ENCODE measurements at regions not wholly inside any gene's neighbourhood (a gene's known extent, or its start where the extent isn't known, plus 50 kb on each side); places are given as distances from the start of the nearest gene placed in this dataset.
"Not testable (repeated sequence)": the region's sequence is repeated elsewhere in the genome, so short reads cannot be mapped to it uniquely, and the experiment has no call there.

- no peak overlapping the region for H2BK120ac ChIP-seq (ENCODE audit: low read depth, low read length)
- no peak overlapping the region for H3K4me2 ChIP-seq (ENCODE audit: low read depth, low read length)
- no TSS peak for BruUV-seq (replicated peaks)
- H4K20me1 ChIP-seq (ENCODE audit: insufficient read depth, low read length): no peaks in the 10 kb centered on the region
- ATAC-seq (ENCODE audit: low read depth) (no peak), DNase-seq (no peak)
- no peaks in the 10 kb centered on the region for H3K27me3 ChIP-seq (ENCODE audit: control insufficient read depth, insufficient read depth, low read length)
- no peak overlapping the region for H2AK5ac ChIP-seq (ENCODE audit: low read depth, low read length)
- H3K4me1 ChIP-seq (ENCODE audit: control insufficient read depth, insufficient read depth, low read length): no peaks in the 10 kb centered on the region
- H2BK5ac ChIP-seq (ENCODE audit: low read depth, low read length, poor library complexity, severe bottlenecking): no peak overlapping the region
- H3K23ac ChIP-seq (ENCODE audit: low read depth, low read length): no peak overlapping the region
- H3K27ac ChIP-seq (ENCODE audit: insufficient read depth, low read length): no peak overlapping the region
- no peak overlapping the region for H4K8ac ChIP-seq (ENCODE audit: low read depth in 2 of 2, low read length in 2 of 2)
- intact Hi-C loops (cut with micrococcal nuclease) (no loop called here), in situ Hi-C loops (cut with MboI; ENCODE audit: low sequenced_read_pairs) (no loop called here), dilution Hi-C loops (cut with HindIII; ENCODE audit: low sequenced_read_pairs, unreplicated experiment) (no loop called here)
- no peak overlapping the region for H3K56ac ChIP-seq (ENCODE audit: extremely low read depth, insufficient read depth, low read length)
- no peak overlapping the region for H4K5ac ChIP-seq (ENCODE audit: low read depth, low read length)
- H2AFZ ChIP-seq (replicated peaks; ENCODE audit: low read length, poor library complexity): no peak overlapping the region
- no peak overlapping the region for H3K9ac ChIP-seq (ENCODE audit: low read depth, low read length)
- no peaks in the 10 kb centered on the region for H3K9me1 ChIP-seq (ENCODE audit: insufficient read depth, low read length)
- CTCF ChIA-PET: no interaction called here
- no peaks in the 10 kb centered on the region for H3K9me3 ChIP-seq (ENCODE audit: control insufficient read depth, insufficient read depth, low read length)
- no peaks in the 10 kb centered on the region for H3K36me3 ChIP-seq (ENCODE audit: control insufficient read depth, insufficient read depth, low read length)
- H3K4me3 ChIP-seq (ENCODE audit: insufficient read depth, low read depth, low read length): no peak overlapping the region
- no peak overlapping the region for H2AK9ac ChIP-seq (replicated peaks; ENCODE audit: low read depth, low read length, poor library complexity)
- H3K14ac ChIP-seq (replicated peaks; ENCODE audit: low read depth, low read length): no peak overlapping the region
- WGBS, 2 experiments (ENCODE audit: extremely low coverage in 2 of 2, insufficient read length in 1 of 2): no CpG with 5 or more reads among the region's 2 CpGs
- H4K91ac ChIP-seq (ENCODE audit: insufficient read depth, low read depth, low read length): no peak overlapping the region
- TF ChIP-seq NFE2L2 (IDR thresholded peaks at IDR 0.05; ENCODE audit: low read depth, low read length) (peak; percentile 59), RFX5 (IDR thresholded peaks at IDR 0.05; ENCODE audit: low read depth, low read length) (no peak)
- H3K4ac ChIP-seq (ENCODE audit: low read depth, low read length): no peak overlapping the region
- H2BK15ac ChIP-seq (ENCODE audit: low read depth, low read length): no peak overlapping the region
- H2BK20ac ChIP-seq (ENCODE audit: low read depth, low read length): no peak overlapping the region
- no peaks in the 10 kb centered on the region for H3K79me1 ChIP-seq (ENCODE audit: low read depth in 1 of 2, low read length in 2 of 2)
- POLR2A ChIA-PET (ENCODE audit: unreplicated experiment): no interaction called here
- H3K18ac ChIP-seq (ENCODE audit: low read depth, low read length): no peak overlapping the region
Measured at GRCh38 chr13:90511903-90512302, 835.6 kb upstream of the MIR17HG start.

GRCh38 chr13:90514712-90515111, 832.8 kb upstream of the MIR17HG start:
- dilution Hi-C loops (cut with HindIII; ENCODE audit: low sequenced_read_pairs, unreplicated experiment); CTCF ChIA-PET; H3K14ac ChIP-seq (replicated peaks; ENCODE audit: low read depth, low read length); POLR2A ChIA-PET (ENCODE audit: unreplicated experiment); H2AK5ac ChIP-seq (ENCODE audit: low read depth, low read length); H2AFZ ChIP-seq (replicated peaks; ENCODE audit: low read length, poor library complexity); H2AK9ac ChIP-seq (replicated peaks; ENCODE audit: low read depth, low read length, poor library complexity); H4K91ac ChIP-seq (ENCODE audit: insufficient read depth, low read depth, low read length); H3K9me3 ChIP-seq (ENCODE audit: control insufficient read depth, insufficient read depth, low read length); H2BK120ac ChIP-seq (ENCODE audit: low read depth, low read length); H3K4me1 ChIP-seq (ENCODE audit: control insufficient read depth, insufficient read depth, low read length); intact Hi-C loops (cut with micrococcal nuclease); H4K20me1 ChIP-seq (ENCODE audit: insufficient read depth, low read length); H3K36me3 ChIP-seq (ENCODE audit: control insufficient read depth, insufficient read depth, low read length); H3K9me1 ChIP-seq (ENCODE audit: insufficient read depth, low read length); H3K9ac ChIP-seq (ENCODE audit: low read depth, low read length); H4K8ac ChIP-seq (ENCODE audit: low read depth in 2 of 2, low read length in 2 of 2); H2BK5ac ChIP-seq (ENCODE audit: low read depth, low read length, poor library complexity, severe bottlenecking); H2BK15ac ChIP-seq (ENCODE audit: low read depth, low read length); H3K4ac ChIP-seq (ENCODE audit: low read depth, low read length); ATAC-seq (ENCODE audit: low read depth); H3K23ac ChIP-seq (ENCODE audit: low read depth, low read length); H3K56ac ChIP-seq (ENCODE audit: extremely low read depth, insufficient read depth, low read length); H3K27me3 ChIP-seq (ENCODE audit: control insufficient read depth, insufficient read depth, low read length); BruUV-seq (replicated peaks); DNase-seq; H3K27ac ChIP-seq (ENCODE audit: insufficient read depth, low read length); H3K4me3 ChIP-seq (ENCODE audit: insufficient read depth, low read depth, low read length); H2BK20ac ChIP-seq (ENCODE audit: low read depth, low read length); H3K79me1 ChIP-seq (ENCODE audit: low read depth in 1 of 2, low read length in 2 of 2); in situ Hi-C loops (cut with MboI; ENCODE audit: low sequenced_read_pairs); H3K18ac ChIP-seq (ENCODE audit: low read depth, low read length); H3K4me2 ChIP-seq (ENCODE audit: low read depth, low read length); H4K5ac ChIP-seq (ENCODE audit: low read depth, low read length): not testable (repeated sequence)
- 80% methylated on average over 1 of the region's 12 CpGs; no CpG with 5 or more reads in 1 of the 2 experiments for WGBS, 2 experiments (ENCODE audit: extremely low coverage in 2 of 2, insufficient read length in 1 of 2)

Measured in IMR-90 (cell line).